C4-2B (cell line): ENCODE measurements at regions not wholly inside any gene's neighbourhood (a gene's known extent, or its start where the extent isn't known, plus 50 kb on each side); places are given as distances from the start of the nearest gene placed in this dataset.

Experiments used
- CTCF ChIP-seq: fragments of 450-650 bp; conservative IDR thresholded peaks from 2 replicates; pipeline ENCODE4 v1.5.1; 2017; ENCODE audit warnings: mild to moderate bottlenecking
- ZFX ChIP-seq: fragments of 450-650 bp; IDR thresholded peaks from 2 replicates; pipeline ENCODE4 v1.6.1; 2017

GRCh38 chr3:59481776-59482400, 432.1 kb upstream of the CFAP20DC start:
- TF ChIP-seq CTCF: no peak
- TF ChIP-seq ZFX: no peak
